AG04450 (cell line): ENCODE measurements at regions not wholly inside any gene's neighbourhood (a gene's known extent, or its start where the extent isn't known, plus 50 kb on each side); places are given as distances from the start of the nearest gene placed in this dataset.

Experiments used
- CTCF ChIA-PET: fragments of 300-600, 350-600 bp; formaldehyde crosslinking; extraction: SDS; loops from one replicate; lab custom pipeline; 2022; ENCODE audit warnings: antibody characterized with exemption, inconsistent platforms; lab: Charles Lee
- POLR2A ChIA-PET: fragments of 350-600 bp; formaldehyde crosslinking; extraction: SDS; loops from one replicate; lab custom pipeline; 2021; ENCODE audit warnings: antibody characterized with exemption, inconsistent platforms; lab: Yijun Ruan, JAX
- DNase-seq: peaks from one replicate; pipeline ENCODE4 v3.0.0-alpha.2; 2011; ENCODE audit warnings: low read depth, low spot score
- H3K27ac ChIP-seq: one replicate; pipeline ENCODE4 v1.5.1; 2012; ENCODE audit warnings: low read depth, low read length, control low read depth
- H3K27me3 ChIP-seq: one replicate; pipeline ENCODE4 v1.6.0; 2012; ENCODE audit warnings: low read length; ENCODE audit not compliant: control insufficient read depth, insufficient read depth
- H3K4me3 ChIP-seq: 2 replicates; pipeline ENCODE4 v1.5.1; 2011; ENCODE audit warnings: mild to moderate bottlenecking, low read depth, low read length, control low read depth
- H3K9me3 ChIP-seq: 2 replicates; pipeline ENCODE4 v1.5.1; 2012; ENCODE audit warnings: low read length; ENCODE audit not compliant: control insufficient read depth, insufficient read depth
- CTCF ChIP-seq: IDR thresholded peaks from 2 replicates; pipeline ENCODE4 v1.5.1; 2011; ENCODE audit warnings: low read depth, low read length, control low read depth, inconsistent platforms

DNA sequence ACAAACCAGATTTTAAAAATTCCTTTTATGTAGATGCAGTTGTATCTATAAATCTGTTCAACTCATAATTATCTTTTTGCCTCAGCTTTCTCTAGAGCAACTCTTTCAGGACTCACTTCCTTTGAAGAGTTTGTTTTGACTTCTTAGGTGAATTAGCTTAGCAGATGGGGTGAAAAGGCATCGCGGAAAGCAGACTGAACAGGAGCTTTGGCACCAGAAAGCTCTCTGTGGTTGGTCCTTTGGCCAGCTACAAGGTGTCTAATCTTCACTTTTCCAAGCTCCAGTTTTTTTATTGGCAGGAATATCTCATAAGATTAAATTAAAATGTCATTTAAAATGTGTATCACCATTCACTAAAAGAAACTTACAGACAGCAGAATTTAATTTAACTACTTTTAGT is 60.6 kb upstream of the KLF12 start:
- ChIA-PET CTCF (no interaction called here), POLR2A (no interaction called here)
- Histone ChIP-seq H3K27ac (no peak overlapping the region), H3K4me3 (no peak overlapping the region), H3K27me3 (no peaks in the 10 kb centered on the region), H3K9me3 (no peaks in the 10 kb centered on the region)
- DNase-seq = no peak
- TF ChIP-seq CTCF = no peak

DNA sequence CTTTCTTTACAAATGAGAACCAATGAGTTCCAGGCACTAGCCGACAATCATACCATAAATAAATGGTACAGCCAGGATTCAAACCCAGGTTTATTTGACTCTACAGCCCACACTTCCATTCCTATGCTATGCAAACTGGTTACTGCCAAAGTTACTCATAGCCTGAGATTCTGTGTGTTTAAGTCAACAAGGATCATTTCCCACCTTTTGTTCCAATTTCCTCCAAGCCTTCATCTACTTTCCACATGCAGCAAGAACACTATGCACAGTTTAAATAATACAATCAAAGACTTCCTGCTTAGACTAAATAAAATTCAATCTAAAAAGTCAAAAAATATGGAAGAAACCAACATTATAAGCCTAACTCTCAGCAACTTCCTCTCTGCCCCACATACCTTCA is 59.2 kb upstream of the KLF12 start:
- CTCF ChIA-PET = no interaction called here
- DNase-seq = no peak
- Histone ChIP-seq H3K27ac (no peak overlapping the region), H3K9me3 (no peaks in the 10 kb centered on the region), H3K4me3 (no peak overlapping the region), H3K27me3 (no peaks in the 10 kb centered on the region)
- TF ChIP-seq CTCF = no peak
- POLR2A ChIA-PET = no interaction called here

DNA sequence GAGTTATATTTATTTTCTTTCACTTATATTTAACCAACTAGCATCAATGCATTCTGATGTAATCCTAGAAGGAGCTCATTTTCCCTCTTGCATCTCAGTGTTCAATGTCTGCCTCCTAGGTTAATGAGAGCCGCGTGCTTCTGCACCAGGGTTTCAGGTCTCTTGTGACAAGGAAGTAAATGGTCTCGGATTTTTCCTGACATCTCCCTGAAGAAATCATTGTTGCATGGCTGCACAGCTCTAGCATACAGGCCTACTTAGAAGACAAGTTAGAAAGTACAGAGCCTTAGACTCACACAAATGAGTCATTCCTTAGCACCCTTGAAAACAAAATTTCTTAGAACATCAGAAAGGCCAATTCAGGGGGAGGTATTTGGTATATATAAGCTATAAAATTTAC is 57.2 kb upstream of the KLF12 start:
- H3K27me3 ChIP-seq = no peaks in the 10 kb centered on the region
- no peak for DNase-seq
- TF ChIP-seq CTCF = no peak
- H3K27ac ChIP-seq = no peak overlapping the region
- ChIA-PET CTCF (no interaction called here), POLR2A (interaction anchor here (0.8 kb wide), 1 partner anchor 26 kb away, joined by 4 read pairs; no protein-coding TSS in a partner anchor)
- no peak overlapping the region for H3K4me3 ChIP-seq
- H3K9me3 ChIP-seq = no peaks in the 10 kb centered on the region

GRCh38 chr13:74190999-74191398 is 56.8 kb upstream of the KLF12 start:
- DNase-seq = no peak
- Histone ChIP-seq H3K4me3 (no peak overlapping the region), H3K27me3 (no peaks in the 10 kb centered on the region), H3K27ac (no peak overlapping the region), H3K9me3 (no peaks in the 10 kb centered on the region)
- ChIA-PET POLR2A (interaction anchor here (0.8 kb wide), 1 partner anchor 27 kb away, joined by 4 read pairs; no protein-coding TSS in a partner anchor), CTCF (no interaction called here)
- TF ChIP-seq CTCF = no peak

DNA sequence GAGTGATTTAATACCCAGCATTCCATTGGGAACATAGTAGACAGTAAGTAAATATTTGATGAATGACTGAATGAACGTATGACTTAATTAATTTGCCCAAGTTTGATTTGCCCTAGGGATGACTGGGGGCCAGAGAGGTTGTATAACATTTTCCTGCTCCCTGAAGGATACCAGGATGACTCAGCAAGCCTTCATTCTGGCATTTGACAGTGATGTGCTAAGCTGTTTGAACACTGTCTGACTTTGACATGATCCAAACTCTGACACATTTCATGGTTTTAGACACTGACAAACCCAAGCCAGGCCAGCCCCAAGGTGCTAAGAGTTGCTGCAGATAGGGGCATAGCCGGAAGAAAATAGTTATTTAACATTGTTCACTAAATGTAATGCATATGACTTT is 53.4 kb upstream of the KLF12 start:
- Histone ChIP-seq H3K4me3 (no peak overlapping the region), H3K27me3 (no peaks in the 10 kb centered on the region), H3K9me3 (no peaks in the 10 kb centered on the region), H3K27ac (no peak overlapping the region)
- ChIA-PET POLR2A (no interaction called here), CTCF (no interaction called here)
- DNase-seq = no peak
- TF ChIP-seq CTCF = no peak
